GM12801 (cell line): ENCODE measurements at regions not wholly inside any gene's neighbourhood (a gene's known extent, or its start where the extent isn't known, plus 50 kb on each side); places are given as distances from the start of the nearest gene placed in this dataset.

Experiments used
- CTCF ChIP-seq: IDR thresholded peaks from one replicate; pipeline ENCODE4 v1.5.1; 2011; ENCODE audit warnings: control low read depth; ENCODE audit not compliant: insufficient read length; ENCODE audit errors: extremely low read depth

- no peak for TF ChIP-seq CTCF
Observed at GRCh38 chr1:81672766-81673165, 128.0 kb upstream of the ADGRL2 start.

GRCh38 chr1:81671038-81671437 lies 129.7 kb upstream of the ADGRL2 start:
- TF ChIP-seq CTCF: no peak

- TF ChIP-seq CTCF: no peak
Observed at GRCh38 chr1:81670286-81670685, 130.4 kb upstream of the ADGRL2 start.

- TF ChIP-seq CTCF: no peak
Observed at GRCh38 chr1:81666586-81666985, 134.1 kb upstream of the ADGRL2 start.

- TF ChIP-seq CTCF: no peak
Observed at GRCh38 chr1:81664341-81664740, 136.4 kb upstream of the ADGRL2 start.

GRCh38 chr1:81662913-81663526 lies 137.7 kb upstream of the ADGRL2 start:
- TF ChIP-seq CTCF: no peak

GRCh38 chr1:81660286-81660685 lies 140.4 kb upstream of the ADGRL2 start:
- TF ChIP-seq CTCF: no peak
